ENCODE measurements at regions not wholly inside any gene's neighbourhood (a gene's known extent, or its start where the extent isn't known, plus 50 kb on each side); places are given as distances from the start of the nearest gene placed in this dataset.

- TF ChIP-seq CTCF (IDR thresholded peaks at IDR 0.05) (no peak), POLR2A (IDR thresholded peaks at IDR 0.05) (no peak), POLR2AphosphoS5 (IDR thresholded peaks at IDR 0.05) (no peak), EP300 (IDR thresholded peaks at IDR 0.05) (no peak)
Measured at GRCh38 chrX:20686256-20686655, 419.5 kb upstream of the RPS6KA3 start.

Data from gastroesophageal sphincter (tissue), 3 donors.